Breast epithelium (tissue), 3 donors: ENCODE measurements at regions not wholly inside any gene's neighbourhood (a gene's known extent, or its start where the extent isn't known, plus 50 kb on each side); places are given as distances from the start of the nearest gene placed in this dataset.
"Not testable (repeated sequence)": the region's sequence is repeated elsewhere in the genome, so short reads cannot be mapped to it uniquely, and the experiment has no call there.

ENCODE experiments used
- POLR2A ChIP-seq: fragments of 450-650 bp; IDR thresholded peaks from one replicate; pipeline ENCODE4 v1.6.1; 2016; ENCODE audit warnings: antibody characterized with exemption, mild to moderate bottlenecking, moderate library complexity
- POLR2AphosphoS5 ChIP-seq, 3 donors: sonication (generic); formaldehyde crosslinking; IDR thresholded peaks; one replicate each; pipeline ENCODE4 v1.6.1; 2017; ENCODE audit warnings: antibody characterized with exemption in 3 of 3

GRCh38 chr21:18756272-18756671, 352.7 kb upstream of the TMPRSS15 start:
- not testable (repeated sequence) for TF ChIP-seq POLR2A; POLR2AphosphoS5 (IDR thresholded peaks at IDR 0.05)
